ENCODE measurements at regions not wholly inside any gene's neighbourhood (a gene's known extent, or its start where the extent isn't known, plus 50 kb on each side); places are given as distances from the start of the nearest gene placed in this dataset.

- no peak for DNase-seq (ENCODE audit: low read depth)
These were observed 125.1 kb downstream of the PRRX1 start for GRCh38 chr1:170789063-170789462.

DNA sequence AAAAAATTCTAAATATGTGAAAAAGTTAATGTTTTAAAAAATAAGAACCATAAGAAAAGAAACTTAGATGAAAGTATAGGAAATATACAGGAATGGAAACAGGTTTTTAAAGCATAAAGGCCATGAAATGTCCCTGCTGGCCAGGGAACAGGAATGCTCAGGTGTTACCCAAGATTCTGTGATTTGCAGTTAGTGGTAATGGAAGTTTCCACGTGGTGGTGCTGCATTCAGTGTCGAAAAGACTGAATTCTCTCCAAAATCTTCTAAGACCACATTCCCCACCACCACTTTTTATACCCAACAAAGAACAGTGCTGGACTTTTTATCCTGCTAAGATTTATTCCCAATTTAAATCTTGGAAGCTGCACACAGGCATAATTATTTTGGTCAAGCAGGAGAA lies 126.2 kb downstream of the PRRX1 start:
- DNase-seq (ENCODE audit: low read depth), result no peak

DNA sequence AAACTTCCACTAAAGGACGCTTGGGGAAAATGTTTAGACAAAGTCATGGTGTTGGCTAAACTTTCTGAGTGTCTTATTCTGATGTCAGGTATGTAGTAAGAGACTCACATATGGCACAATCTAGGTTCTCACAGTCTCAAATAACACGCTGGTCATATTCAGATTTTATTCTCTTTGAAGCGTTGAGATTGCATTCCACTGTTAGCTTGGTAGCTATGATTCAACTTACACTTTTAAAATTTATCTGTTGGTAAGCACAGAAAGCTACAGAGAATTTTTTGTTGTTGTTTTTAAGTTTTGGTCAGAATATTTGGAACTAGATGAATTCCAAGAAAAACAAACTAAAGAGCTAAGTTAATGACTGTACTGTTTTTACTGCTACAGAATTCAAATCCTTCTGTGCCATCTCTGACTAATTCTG lies 126.7 kb downstream of the PRRX1 start:
- DNase-seq (ENCODE audit: low read depth), result no peak

- DNase-seq (ENCODE audit: low read depth), result no peak
These were observed 128.0 kb downstream of the PRRX1 start for GRCh38 chr1:170791941-170792340.

GRCh38 chr1:170800265-170800664 lies 135.1 kb upstream of the MROH9 start:
- no peak for DNase-seq (ENCODE audit: low read depth)

DNA sequence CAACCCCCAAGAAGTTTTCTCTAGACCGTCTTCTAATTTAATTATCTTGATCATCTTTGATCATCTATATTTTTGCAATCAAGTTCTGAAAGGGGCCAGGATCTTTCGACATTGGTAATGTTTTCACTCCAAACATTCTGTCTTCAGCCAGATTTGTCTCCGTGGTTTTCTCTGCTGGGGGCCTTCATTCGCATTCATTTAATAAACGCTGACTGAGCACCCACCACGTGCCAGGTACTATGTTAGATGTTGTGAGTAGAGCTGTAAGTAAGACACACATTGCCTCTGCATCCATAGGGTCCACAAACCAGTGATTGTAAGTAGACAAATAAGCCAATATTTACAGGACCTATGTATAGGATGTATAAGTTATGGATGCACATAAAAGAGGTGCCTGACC lies 134.5 kb upstream of the MROH9 start:
- no peak for DNase-seq (ENCODE audit: low read depth)

- DNase-seq (ENCODE audit: low read depth), result no peak
These were observed 131.6 kb upstream of the MROH9 start for GRCh38 chr1:170803711-170804110.

- no peak for DNase-seq (ENCODE audit: low read depth)
These were observed 130.9 kb upstream of the MROH9 start for GRCh38 chr1:170804419-170804818.

DNA sequence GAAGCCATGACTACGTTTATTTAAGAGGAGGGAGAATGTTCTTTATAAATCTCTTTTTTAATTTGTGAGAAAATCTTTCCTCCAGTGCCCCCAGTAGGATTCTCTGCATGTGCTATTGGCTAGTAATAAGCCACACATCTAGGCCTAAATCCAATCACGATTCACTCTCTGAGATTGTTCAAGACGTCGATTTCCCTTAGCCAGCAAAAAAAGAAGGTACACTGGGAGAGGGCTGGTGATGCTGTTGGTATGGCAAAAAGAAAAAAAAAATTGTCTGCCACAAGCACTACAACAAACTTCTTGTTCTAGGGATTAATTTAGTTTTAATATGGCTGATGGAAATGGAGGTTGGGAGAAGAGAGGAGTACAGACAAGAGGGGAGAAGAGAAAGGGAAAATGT lies 130.5 kb upstream of the MROH9 start:
- DNase-seq (ENCODE audit: low read depth), result no peak

GRCh38 chr1:170806961-170807360 lies 128.4 kb upstream of the MROH9 start:
- DNase-seq (ENCODE audit: low read depth), result no peak

DNA sequence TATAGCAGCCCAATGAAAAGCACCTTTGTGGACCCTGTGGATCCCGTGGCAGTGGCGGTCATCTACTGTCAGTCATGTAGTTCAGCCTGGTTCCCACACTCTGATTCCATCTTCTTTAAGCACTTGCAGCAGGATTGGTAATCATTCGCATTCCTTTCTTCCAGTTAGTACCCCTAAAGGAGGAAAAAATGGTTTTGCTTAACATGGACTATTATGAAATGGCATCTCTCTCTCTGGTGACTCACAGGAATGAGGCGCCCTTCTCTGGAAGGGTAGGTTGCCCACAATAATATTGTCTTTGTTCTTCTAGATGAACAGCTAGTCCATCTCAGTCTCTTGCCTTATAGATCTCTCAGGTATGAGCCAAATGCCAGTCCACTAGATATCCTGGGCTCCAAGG lies 127.9 kb upstream of the MROH9 start:
- peak; percentile 61 for DNase-seq (ENCODE audit: low read depth)

DNA sequence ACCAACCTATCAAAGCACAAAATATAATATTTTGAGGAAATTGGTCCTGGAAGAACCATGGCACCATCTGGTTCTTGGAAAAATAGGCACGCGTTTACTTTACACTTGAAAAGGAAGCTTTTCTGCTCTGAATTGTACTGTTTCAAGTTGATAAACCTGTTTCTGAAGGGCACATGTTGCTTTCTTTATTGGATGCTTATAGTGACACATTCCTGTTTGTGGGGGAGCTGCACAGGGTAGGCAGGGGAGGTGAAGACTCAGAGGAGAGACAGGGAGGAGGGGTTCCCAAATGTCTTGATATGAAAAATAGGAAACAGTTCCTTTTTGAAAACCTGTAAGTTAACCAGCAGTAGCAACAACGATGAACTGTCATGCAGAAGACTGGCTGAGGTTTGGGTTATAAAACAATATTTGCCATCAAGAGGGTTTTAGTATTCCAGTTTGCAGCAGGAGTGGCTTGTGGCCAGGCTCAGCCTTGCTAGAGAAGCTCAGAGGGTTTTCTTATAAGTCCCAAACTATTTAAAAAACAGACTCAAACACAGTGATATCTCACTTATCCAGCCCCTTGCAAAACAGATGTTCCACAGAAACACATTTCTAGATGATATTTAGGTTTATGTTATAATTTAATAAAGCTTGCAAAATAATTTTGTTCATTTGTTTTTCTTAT lies 127.0 kb upstream of the MROH9 start:
- no peak for DNase-seq (ENCODE audit: low read depth)

GRCh38 chr1:170811013-170811412 lies 124.3 kb upstream of the MROH9 start:
- peak; percentile 37 for DNase-seq (ENCODE audit: low read depth)

DNA sequence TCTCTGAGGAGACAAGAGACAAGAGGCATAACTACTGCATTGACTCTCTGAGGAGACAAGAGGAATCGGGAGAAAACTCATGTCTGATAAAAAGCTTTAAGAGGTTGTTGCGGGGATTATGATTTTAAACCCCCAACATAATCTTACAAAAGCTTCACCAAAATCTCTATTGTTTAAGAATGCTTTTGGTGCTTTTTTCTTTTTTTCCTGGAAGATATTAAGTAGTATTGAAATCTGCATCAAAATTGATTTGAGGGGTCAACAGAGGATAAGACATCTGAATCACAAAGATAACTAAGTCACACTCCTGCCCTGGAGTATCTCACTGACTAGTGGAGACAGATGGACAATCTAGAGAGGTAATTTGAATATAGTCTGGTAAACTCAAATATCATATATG lies 115.6 kb upstream of the MROH9 start:
- DNase-seq (ENCODE audit: low read depth), result no peak

DNA sequence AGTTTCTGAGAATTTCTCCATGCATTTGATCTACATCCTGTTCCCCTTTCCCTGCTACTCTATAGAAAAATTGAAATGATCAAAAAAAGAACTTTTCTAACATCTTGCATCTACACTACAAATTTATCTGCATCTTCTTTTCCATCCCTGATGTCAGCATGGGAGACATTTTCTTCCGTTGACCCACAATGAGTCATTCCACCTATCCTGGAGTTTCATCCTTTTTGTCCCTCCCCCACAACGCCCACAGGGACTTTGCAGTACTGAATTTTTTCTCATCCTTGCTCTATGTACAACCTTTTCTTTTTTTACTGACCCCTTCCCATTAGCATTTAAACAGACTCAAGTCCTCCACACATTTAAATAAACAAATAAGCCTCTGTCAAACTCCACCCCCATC lies 112.2 kb upstream of the MROH9 start:
- DNase-seq (ENCODE audit: low read depth), result peak; percentile 25

DNA sequence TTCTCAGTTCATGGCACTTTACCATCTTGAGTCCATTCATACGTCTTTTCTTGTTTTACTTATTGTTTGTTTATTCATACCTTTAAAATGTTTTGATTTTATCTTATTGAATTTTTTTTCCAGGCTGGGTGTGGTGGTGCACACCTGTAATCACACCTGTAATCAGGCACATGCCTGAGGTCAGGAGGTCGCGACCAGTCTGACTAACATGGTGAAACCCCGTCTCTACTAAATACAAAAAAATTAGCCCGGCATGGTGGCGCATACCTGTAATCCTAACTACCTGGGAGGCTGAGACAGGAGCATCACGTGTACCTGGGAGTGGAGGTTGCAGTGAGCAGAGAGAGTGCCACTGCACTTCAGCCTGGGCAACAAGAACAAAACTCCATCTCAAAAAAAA lies 104.1 kb upstream of the MROH9 start:
- DNase-seq (ENCODE audit: low read depth), result no peak

DNA sequence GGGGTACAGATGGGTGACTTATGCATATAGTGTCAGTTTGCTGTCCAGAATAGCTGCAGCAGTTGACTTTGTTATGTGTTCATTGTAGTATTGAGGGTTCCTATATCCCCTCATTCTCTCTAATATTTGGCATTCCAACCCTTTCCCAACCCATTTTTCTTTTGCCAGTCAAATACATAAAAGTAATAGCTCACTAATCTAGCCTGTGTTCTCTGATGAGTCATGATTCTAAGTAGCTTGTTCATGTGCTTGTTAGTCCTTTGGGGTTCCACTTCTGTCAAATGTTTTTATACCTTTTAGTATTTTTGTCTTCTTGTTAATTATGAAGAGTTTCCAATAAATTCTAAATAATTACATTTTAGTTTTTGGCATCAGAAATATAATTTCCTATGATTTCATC lies 99.2 kb upstream of the MROH9 start:
- no peak for DNase-seq (ENCODE audit: low read depth)

DNA sequence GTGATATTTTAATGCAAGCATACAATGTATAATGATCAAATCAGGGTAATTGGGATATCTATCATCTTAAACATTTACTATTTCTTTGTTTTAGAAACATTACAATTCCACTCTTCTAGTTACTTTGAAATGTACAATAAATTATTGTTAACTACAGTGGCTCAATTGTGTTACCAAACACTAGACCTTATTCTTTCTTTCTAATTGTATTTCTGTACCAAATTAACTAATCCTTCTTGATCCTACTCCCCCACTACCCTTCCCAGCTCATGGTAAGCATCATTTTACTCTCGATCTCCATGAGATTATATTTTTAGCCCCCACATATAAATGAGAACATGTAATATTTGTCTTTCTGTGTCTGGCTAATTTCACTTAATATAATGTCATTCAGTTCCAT lies 95.0 kb upstream of the MROH9 start:
- no peak for DNase-seq (ENCODE audit: low read depth)

DNA sequence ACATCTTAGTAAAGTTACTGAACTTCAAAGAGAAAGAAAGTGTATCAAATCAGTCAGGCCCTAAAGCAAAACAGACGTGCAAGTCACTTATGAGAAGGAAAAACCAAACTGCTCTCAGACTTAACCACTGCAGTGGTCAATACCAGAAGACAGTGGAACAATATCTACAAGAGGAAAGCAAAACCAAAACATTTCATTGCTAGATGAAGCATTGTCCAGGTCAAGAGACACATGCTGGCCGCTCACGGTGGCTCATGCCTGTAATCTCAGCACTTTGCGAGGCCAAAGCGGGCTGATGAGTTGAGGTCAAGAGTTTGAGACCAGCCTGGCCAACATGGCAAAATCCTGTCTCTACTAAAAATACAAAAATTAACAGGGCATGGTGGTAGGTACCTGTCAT lies 82.0 kb upstream of the MROH9 start:
- DNase-seq (ENCODE audit: low read depth), result no peak

DNA sequence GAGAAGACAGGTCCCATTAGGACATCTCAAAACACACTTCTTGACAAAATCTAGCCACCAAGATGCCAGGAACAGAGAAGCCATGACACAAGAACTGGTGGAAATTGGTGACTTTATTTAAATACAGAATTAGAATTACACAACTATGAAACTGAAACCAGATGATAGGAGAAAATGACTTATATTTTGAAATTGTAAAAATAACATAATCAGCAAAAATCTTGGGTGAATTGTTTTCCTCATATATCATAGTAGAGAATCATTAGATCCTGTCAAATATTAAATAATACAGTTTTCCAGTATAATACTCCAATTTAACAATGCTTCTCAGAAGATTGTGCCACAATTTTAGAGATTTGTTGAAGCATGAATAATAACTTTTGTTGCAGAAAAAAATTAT lies 81.5 kb upstream of the MROH9 start:
- no peak for DNase-seq (ENCODE audit: low read depth)

GRCh38 chr1:170854677-170855076 lies 80.7 kb upstream of the MROH9 start:
- no peak for DNase-seq (ENCODE audit: low read depth)

DNA sequence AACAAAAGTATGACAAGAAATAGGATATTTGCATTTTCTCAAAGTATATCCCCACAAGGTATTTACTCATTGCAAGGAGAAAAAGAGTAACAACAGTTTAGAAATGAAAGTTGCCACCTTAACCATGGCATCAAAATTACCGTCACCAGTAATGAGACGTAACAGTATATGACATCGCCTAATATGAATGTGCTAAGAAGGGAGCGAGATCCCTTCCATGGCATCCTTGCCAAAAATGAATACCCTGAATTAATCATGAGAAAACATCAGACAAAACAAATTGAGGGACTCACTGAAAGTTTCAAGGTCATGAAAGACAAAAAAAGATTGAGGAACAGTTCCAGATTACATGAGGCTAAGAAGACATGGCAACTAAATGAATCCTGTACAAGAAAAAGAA lies 78.9 kb upstream of the MROH9 start:
- DNase-seq (ENCODE audit: low read depth), result no peak

GRCh38 chr1:170857955-170858354 lies 77.4 kb upstream of the MROH9 start:
- no peak for DNase-seq (ENCODE audit: low read depth)

DNA sequence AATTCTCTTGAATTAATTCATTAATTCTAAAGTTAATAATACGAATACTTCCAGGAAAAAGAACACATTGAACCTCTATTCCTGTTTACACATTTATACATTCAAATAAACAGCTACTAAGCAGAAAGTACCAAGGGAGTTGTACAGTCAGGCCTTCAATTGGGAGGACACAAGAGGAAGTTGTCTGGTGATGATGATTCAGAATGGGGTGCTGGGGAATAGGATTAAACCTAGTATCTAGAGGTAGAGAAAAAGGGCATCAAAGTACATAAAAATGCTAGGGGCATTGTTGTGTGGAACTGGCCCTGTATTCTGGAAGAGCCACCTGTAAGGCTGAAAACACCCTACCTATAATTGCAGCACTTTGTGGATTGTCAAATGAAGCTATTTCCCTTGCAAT lies 71.7 kb upstream of the MROH9 start:
- no peak for DNase-seq (ENCODE audit: low read depth)

GRCh38 chr1:170864238-170864637 lies 71.1 kb upstream of the MROH9 start:
- no peak for DNase-seq (ENCODE audit: low read depth)

Measured in Daoy (cell line).